ENCODE measurements at regions not wholly inside any gene's neighbourhood (a gene's known extent, or its start where the extent isn't known, plus 50 kb on each side); places are given as distances from the start of the nearest gene placed in this dataset.

- DNase-seq (ENCODE audit: low read depth), result no peak
Observed at GRCh38 chr1:23639460-23640095, 52.0 kb upstream of the RPL11 start.

GRCh38 chr1:23638786-23639241, 52.8 kb upstream of the RPL11 start:
- no peak for DNase-seq (ENCODE audit: low read depth)

DNA sequence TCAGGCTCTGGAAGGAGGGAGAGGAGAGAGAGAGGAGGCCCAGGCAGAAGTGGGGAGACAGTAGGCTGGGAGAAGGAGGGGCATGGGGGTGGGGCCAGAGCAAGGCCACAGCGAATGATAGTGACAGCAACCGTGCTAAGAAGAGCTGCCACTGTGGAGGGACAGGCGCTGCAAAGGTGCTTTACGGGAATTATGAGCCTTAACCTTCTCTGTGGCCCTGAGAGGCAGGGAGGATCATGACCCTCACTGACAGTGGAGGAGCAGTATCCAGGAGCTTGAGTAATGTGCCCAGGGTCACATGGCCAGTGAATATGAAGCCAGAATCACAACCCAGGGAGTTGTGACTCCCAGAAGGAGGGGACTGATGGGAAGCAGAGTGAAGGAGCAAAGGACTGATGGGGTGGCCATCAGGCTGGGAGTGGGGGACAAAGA, 53.4 kb upstream of the RPL11 start:
- DNase-seq (ENCODE audit: low read depth), result no peak

DNA sequence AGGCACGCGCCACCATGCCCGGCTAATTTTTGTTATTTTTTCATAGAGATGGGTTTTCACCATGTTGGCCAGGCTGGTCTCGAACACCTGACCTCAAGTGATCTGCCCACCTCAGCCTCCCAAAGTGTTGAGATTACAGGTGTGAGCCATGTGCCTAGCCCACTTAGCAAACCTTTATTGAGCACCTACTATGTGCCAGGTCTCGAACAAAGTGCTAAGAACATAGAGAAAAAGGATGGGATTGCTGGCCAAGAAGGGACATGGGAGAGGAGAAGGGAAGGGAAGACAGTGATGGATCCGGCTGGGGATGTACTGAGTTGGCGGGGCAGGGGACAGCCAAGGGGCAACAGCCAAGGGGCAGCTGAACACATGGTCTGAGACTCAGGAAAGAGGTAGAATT, 55.6 kb upstream of the RPL11 start:
- no peak for DNase-seq (ENCODE audit: low read depth)

DNA sequence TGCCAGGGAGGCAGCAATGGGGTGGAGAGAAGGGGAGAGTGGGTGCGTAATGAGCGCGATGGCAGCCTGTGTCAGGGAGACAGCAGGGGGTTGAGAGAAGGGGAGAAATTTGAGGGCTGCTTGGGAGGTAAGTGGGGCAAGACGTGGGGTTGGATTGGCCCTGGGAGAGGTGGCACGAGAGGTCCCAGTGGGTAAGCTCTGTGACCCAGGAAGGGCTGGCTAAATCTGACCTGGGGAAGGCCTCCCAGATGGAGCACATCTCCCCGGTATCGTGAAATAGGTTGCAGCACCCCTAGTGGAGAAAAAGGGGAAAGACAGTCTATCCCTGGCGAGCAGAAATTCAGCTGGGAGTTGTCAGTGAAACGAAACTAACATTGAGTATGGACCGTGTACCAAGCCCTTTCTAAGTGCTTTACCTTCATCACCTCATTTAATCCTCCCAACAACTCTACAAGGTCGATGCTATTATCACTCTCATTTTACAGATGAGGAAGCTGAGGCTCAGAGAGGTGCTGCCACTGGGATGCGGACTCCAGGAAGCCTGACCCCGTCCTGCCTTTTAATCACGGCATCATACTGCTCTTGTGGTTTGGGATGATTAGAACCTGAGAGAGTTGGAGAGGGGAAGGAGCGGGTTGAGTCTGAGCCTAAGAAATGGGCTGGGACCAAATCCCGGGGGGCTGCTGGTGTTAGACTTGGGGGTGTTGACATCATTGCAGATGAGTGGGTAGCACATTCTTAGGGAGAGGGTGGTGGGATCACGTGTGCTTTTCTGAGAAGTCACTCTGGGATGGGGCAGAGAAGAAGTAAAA, 56.6 kb upstream of the RPL11 start:
- DNase-seq (ENCODE audit: low read depth), result peak; percentile 48

- DNase-seq (ENCODE audit: low read depth), result no peak
Observed at GRCh38 chr1:23634518-23634839, 57.1 kb upstream of the RPL11 start.

- no peak for DNase-seq (ENCODE audit: low read depth)
Observed at GRCh38 chr1:23632479-23633160, 59.0 kb upstream of the RPL11 start.

GRCh38 chr1:23629708-23630290, 61.8 kb upstream of the RPL11 start:
- DNase-seq (ENCODE audit: low read depth), result no peak

DNA sequence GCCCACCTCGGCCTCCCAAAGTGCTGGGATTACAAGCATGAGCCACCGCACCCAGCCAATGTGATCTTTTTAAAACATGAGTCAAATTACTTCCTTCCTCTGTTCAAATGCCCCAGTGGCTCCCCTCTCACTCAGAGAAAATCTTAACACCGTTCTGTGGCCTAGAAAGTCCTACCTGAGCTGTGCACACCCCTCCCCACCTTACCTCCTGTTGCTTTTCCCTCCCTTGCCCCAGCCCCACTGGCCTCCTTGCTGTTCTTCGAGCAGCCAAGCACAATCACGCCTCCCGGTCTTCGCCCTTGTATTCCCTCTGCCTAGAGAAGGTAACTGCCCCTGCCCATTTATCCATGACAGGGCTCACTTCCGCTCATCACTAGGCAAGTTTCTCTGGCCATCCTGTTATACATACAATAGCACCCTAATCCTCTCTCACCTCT, 62.6 kb upstream of the RPL11 start:
- DNase-seq (ENCODE audit: low read depth), result no peak

DNA sequence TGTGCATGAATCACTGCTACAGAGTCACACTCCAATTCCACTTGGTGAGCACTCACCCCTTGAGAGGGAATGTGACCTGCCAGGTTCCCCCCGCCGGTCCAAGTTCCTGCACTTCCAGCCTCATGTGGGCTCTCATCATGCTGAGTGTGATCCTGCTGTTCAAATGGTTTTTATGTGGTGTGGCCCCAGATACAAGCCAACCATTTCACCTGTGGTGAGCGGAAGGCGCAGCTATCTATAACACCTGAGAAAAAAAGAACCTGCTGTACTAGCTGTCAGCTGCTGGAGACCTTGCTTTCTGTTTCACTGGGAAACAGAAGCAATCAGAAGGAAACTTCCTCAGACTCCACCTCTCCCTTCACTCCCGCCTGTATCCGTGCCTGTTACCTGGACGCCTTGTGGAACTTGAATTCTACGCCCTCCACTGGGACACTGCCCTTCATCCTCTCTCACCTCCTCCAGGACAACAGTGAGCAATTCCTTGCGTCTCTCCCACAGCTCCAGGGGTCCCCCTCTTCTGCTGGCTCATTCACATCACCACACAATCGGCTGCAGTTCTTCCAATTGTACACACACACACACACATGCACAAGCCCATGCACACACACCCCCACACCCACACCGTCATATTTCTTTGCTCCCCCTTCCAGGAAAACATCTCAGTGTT, 64.4 kb upstream of the RPL11 start:
- DNase-seq (ENCODE audit: low read depth), result no peak

DNA sequence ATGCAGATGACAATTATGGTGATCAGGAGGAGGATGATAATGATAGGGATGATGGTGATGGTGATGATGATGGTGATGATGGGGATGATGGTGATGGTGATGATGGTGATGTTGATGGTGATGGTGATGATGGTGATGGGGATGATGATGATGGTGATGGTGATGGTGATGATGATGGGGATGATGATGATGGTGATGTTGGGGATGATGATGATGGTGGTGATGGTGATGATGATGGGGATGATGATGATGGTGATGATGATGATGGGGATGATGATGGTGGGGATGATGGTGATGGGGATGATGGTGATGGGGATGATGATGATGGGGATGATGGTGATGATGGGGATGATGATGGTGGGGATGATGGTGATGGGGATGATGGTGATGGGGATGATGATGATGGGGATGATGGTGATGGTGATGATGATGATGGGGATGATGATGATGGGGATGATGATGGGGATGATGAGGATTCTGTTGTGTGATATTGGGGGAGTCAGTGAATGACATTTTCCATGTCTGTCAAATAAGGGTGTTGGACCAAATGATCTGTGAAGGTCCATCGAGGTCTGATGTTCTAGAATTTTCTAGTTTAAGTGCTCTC, 65.6 kb upstream of the RPL11 start:
- DNase-seq (ENCODE audit: low read depth), result no peak

GRCh38 chr1:23625459-23625858, 66.1 kb upstream of the RPL11 start:
- no peak for DNase-seq (ENCODE audit: low read depth)

DNA sequence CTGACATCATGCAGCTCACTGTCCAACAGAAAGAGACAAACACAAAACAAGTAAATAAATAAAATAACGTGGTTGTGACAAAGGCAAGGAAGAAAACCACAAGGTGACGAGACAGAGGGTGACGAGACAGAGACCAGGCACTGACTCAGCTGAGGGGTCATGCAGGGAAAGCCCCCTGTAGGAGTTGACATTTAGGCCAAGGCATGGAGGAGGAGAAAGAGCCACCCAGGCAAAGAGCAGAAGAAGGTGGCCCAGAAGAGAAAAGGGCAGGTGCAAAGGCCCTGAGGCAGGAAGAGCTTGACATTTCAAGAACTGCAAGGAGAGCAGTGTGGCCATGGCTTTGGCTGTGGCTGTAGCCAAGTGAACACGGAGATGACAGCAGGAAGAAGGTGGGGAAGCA, 65.1 kb upstream of the ID3 start:
- no peak for DNase-seq (ENCODE audit: low read depth)

DNA sequence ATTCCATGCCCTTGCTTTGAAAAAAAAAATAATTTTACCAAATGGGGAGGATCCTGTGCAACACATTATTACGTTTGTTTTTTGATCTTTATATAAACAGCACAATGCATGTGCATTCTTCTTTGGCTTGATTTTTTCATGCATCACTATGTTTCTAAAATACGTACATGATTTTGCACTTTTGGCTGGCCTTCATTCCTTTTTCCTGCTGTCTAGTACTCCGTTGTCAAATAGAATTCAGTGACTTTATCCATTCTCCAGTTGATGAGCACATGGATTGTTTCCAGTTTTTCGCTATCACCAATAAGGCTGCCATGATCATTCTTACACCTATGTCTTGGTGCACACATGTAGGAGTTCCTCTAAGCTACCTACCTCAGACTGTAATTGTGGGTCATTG, 63.0 kb upstream of the ID3 start:
- DNase-seq (ENCODE audit: low read depth), result no peak

DNA sequence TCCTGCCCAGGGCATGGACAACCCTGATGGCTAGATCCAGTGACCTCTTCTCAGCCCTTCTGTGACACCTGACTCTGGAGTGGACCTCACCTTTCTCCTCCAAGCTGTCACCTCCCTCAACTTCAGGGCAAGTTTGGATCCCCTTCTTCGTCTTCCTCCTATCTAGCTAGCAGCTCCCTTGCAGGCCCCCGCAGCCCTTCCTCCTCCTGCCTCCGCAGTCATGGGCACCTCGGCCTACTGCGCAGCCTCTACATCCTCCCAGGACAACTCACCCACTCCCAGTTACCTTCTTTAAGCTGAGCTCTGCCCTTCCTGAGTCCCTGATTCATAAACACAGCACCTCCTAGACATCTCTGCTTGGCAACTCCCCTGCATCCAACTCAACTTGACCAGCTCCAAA, 61.3 kb upstream of the ID3 start:
- no peak for DNase-seq (ENCODE audit: low read depth)

DNA sequence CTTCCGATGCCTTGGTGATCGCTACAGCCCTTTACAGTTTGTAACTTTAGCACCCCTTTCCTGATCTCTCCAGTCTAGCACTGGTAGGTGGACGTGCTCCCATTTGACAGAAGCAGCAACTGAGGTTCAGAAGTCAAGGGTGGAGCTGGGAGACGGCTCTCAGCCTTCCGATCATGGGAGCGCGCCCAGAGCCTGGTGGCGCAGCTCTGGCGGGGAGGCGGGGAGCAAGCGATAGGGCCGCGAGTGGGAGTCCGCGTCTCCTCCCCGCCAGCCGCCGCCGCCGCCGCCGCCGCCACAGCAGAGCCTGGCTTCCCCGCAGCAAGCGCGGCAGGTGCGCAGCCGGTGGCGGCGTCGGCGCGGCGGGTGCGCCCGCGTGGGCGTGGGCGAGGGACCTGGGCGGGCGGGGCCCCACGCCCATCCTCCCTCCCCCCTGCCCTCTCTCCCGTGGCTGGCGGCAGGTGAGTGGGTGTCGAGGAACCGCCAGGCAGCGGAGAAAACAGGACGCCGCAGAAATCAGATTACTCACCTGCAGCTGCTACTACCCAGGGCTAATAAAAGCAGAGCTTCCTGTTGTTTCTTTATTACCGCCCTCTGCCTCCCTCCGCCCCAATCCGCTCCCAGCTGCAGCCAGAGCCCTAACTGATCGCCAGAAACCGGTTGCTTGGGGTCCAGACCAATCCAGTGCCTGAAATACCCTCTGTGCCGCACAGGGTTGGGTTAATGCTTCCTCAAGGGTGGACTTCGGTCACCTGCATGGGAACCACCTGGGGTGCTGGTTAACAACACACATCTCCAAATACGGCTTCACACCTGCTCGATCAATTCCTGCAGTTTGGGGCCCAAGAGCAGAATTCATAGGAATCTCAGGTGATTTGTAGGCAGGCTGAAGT, 60.2 kb upstream of the ID3 start:
- DNase-seq (ENCODE audit: low read depth), result peak; percentile 82

DNA sequence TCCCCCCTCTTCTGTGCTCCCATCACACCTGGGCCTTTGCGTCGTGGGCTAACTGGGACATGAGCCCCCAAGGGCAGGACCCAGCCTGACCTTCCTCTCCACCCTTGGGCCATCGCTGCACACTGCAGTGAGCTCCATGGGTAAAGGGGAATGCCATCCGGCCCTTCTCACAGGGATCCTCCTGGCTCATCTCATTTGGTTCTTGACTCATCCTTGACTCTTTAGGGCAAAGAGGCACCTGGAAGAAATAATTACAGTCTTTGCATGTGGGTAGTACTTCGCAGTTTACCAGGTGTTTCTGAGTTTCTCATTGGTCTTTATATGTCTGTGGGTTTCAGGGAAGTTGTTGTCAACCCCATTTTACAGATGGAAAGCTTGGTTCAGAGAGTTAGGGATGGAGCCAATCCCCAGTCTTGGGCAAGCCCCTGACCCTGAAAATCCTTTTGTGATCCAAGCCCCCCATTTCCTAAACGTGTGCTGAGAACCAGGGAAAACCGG, 59.3 kb upstream of the ID3 start:
- no peak for DNase-seq (ENCODE audit: low read depth)

DNA sequence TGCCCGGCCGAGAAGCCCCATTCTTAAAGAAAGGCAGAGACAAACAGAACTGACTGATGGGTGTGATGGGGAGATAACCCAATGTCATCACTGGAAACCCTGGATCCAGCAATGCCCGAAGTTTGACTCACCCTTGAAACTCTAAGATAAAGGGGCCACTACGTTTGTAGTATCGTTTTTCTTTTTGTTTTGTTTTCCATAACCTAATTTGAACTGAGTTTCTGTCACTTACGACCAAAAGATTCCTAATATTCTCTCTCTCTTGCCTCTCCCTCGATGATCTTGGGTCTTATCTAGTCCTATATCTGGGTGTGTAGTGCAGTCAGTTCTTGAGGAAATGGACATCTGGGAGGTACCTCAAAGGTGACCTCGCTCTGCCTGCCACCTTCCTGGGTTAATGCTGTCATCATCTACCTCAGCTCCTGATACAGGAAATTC, 57.8 kb upstream of the ID3 start:
- no peak for DNase-seq (ENCODE audit: low read depth)

DNA sequence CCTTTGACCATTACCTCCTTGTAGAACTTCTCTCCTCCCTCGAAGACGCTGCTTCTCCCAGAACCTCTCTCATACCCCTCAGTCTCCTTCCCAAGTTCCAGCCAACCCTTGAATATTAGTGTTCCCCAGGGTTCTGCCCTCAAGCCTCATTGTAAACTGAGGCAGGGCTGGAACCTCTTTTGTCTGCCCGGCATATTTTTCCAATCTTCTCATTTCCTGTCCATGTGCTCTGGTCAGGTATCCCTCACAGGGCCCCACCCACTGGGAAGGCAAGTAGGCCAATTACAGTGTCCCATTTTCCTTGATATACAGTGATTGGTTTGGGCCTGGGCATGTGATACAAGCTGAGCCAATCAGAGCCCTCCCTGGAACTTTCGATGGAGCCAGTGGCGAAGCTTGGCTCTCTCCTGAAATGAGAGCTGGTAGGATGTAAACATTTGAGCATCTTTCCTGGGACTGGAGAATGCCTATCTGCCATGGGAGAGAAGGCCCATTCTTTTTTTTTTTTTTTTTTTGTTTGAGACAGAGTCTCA, 57.1 kb upstream of the ID3 start:
- no peak for DNase-seq (ENCODE audit: low read depth)

DNA sequence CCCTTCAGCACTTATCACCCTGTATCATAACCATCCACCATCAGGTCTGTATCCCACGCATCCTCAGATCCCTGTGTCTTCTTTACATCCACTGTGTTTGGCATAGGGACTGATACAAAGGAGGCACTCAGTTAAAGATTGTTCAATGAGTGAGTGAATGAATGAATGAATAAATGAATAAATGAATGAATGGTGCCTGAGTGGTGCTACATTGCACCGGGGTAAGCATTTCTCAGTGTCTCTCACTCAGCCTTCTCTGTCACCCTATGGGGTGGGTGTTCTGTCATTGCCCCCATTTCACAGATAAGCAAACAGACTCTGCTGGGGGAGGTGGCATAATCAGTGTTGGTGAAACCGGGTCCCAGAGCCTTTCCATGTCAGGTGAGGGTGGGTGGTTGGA, 56.6 kb upstream of the ID3 start:
- no peak for DNase-seq (ENCODE audit: low read depth)
